ENCODE measurements at regions not wholly inside any gene's neighbourhood (a gene's known extent, or its start where the extent isn't known, plus 50 kb on each side); places are given as distances from the start of the nearest gene placed in this dataset.

- no peak for TF ChIP-seq CTCF (IDR thresholded peaks at IDR 0.05)
- no peak overlapping the region for H3K27ac ChIP-seq
- no peaks in the 10 kb centered on the region for H3K36me3 ChIP-seq
- ATAC-seq (ENCODE audit: insufficient number of reproducible peaks, low FRiP score, low read depth) (no peak), DNase-seq (ENCODE audit: low spot score) (no peak)
- no peak overlapping the region for H3K4me3 ChIP-seq
- peaks cover 7 to 19% of the 10 kb centered on the region in 2 donors for H3K4me1 ChIP-seq (ENCODE audit: control insufficient read depth in 1 of 2, low read depth in 2 of 2)
- no peaks in the 10 kb centered on the region for H3K27me3 ChIP-seq (replicated peaks; ENCODE audit: insufficient read depth)
- no peaks in the 10 kb centered on the region for H3K9me3 ChIP-seq
Measured at GRCh38 chr6:84489598-84489997, 262.2 kb upstream of the CEP162 start.

- ATAC-seq (ENCODE audit: insufficient number of reproducible peaks, low FRiP score, low read depth) (no peak), DNase-seq (ENCODE audit: low spot score) (no peak)
- Histone ChIP-seq H3K36me3 (no peaks in the 10 kb centered on the region), H3K4me3 (no peak overlapping the region), H3K27me3 (replicated peaks; ENCODE audit: insufficient read depth) (no peaks in the 10 kb centered on the region), H3K9me3 (no peaks in the 10 kb centered on the region), H3K27ac (no peak overlapping the region), H3K4me1 (ENCODE audit: control insufficient read depth in 1 of 2, low read depth in 2 of 2) (peaks cover 3% of the 10 kb centered on the region in 2 donors)
- TF ChIP-seq CTCF (IDR thresholded peaks at IDR 0.05), result no peak
Measured at GRCh38 chr6:84486526-84486925, 259.1 kb upstream of the CEP162 start.

GRCh38 chr6:84469144-84469543, 241.7 kb upstream of the CEP162 start:
- H3K4me3 ChIP-seq, result no peak overlapping the region
- ATAC-seq (ENCODE audit: insufficient number of reproducible peaks, low FRiP score, low read depth) (no peak), DNase-seq (ENCODE audit: low spot score) (no peak)
- H3K4me1 ChIP-seq (ENCODE audit: control insufficient read depth in 1 of 2, low read depth in 2 of 2), result peaks cover 0 to 6% of the 10 kb centered on the region in 2 donors
- H3K27ac ChIP-seq, result no peak overlapping the region
- no peaks in the 10 kb centered on the region for H3K27me3 ChIP-seq (replicated peaks; ENCODE audit: insufficient read depth)
- H3K36me3 ChIP-seq, result no peaks in the 10 kb centered on the region
- H3K9me3 ChIP-seq, result peaks cover 6% of the 10 kb centered on the region
- TF ChIP-seq CTCF (IDR thresholded peaks at IDR 0.05), result no peak

DNA sequence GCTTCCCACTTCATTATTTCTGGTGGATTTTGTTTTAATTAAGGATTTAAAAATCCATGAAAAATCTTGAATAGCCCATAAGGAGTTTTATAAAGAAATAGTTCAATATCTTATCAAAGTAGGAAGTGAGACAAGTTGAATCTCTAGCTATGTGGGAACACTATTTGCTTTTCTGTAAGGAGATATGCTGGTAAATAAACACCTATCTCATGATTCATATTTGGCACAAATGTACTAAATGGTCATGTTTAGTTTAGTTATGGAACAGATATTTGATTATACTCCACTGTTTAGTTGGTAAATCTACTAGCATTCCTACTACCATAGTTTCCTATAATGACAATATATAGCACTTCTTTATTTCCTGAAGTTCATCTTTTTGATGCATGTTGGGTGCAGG, 239.9 kb upstream of the CEP162 start:
- TF ChIP-seq CTCF (IDR thresholded peaks at IDR 0.05), result no peak
- Histone ChIP-seq H3K27ac (no peak overlapping the region), H3K9me3 (no peaks in the 10 kb centered on the region)

GRCh38 chr6:84466511-84466910, 239.1 kb upstream of the CEP162 start:
- DNase-seq (ENCODE audit: low spot score), result no peak
- no peak for TF ChIP-seq CTCF (IDR thresholded peaks at IDR 0.05)

More for the DNA sequence above, 239.9 kb upstream of the CEP162 start:
- Histone ChIP-seq H3K27me3 (replicated peaks; ENCODE audit: insufficient read depth) (no peaks in the 10 kb centered on the region), H3K4me3 (no peak overlapping the region), H3K4me1 (ENCODE audit: control insufficient read depth in 1 of 2, low read depth in 2 of 2) (peaks cover 4 to 17% of the 10 kb centered on the region in 2 donors), H3K36me3 (no peaks in the 10 kb centered on the region)
- ATAC-seq (ENCODE audit: insufficient number of reproducible peaks, low FRiP score, low read depth) (no peak), DNase-seq (ENCODE audit: low spot score) (no peak)

More at GRCh38 chr6:84466511-84466910, 239.1 kb upstream of the CEP162 start:
- H3K27ac ChIP-seq, result no peak overlapping the region
- H3K4me3 ChIP-seq, result no peak overlapping the region
- H3K36me3 ChIP-seq, result no peaks in the 10 kb centered on the region
- H3K9me3 ChIP-seq, result no peaks in the 10 kb centered on the region
- H3K27me3 ChIP-seq (replicated peaks; ENCODE audit: insufficient read depth), result no peaks in the 10 kb centered on the region
- peaks cover 4 to 24% of the 10 kb centered on the region in 2 donors for H3K4me1 ChIP-seq (ENCODE audit: control insufficient read depth in 1 of 2, low read depth in 2 of 2)
- no peak for ATAC-seq (ENCODE audit: insufficient number of reproducible peaks, low FRiP score, low read depth)

Measured in thoracic aorta (tissue), 2 donors.